Astrocyte (in vitro differentiated cells and primary cell): ENCODE measurements at regions not wholly inside any gene's neighbourhood (a gene's known extent, or its start where the extent isn't known, plus 50 kb on each side); places are given as distances from the start of the nearest gene placed in this dataset.

ENCODE experiments used
- DNase-seq: peaks from one replicate; pipeline ENCODE4 v3.0.0-alpha.2; 2010; ENCODE audit warnings: low read depth
- FAIRE-seq: peaks from 2 replicates; lab custom pipeline; 2011; peaks lifted over from hg19 to GRCh38; lab: Jason Lieb, UNC
- H2AFZ ChIP-seq: 2 replicates; pipeline ENCODE4 v1.6.0; 2012; ENCODE audit warnings: low read depth, low read length, inconsistent platforms
- H3K27ac ChIP-seq: 2 replicates; pipeline ENCODE4 v1.5.1; 2011; ENCODE audit warnings: low read depth, low read length, inconsistent platforms
- H3K27me3 ChIP-seq: 2 replicates; pipeline ENCODE4 v1.6.0; 2011; ENCODE audit warnings: low read length, inconsistent platforms; ENCODE audit not compliant: insufficient read depth
- H3K36me3 ChIP-seq: 2 replicates; pipeline ENCODE4 v1.5.1; 2011; ENCODE audit warnings: low read length, inconsistent platforms; ENCODE audit not compliant: insufficient read depth
- H3K4me1 ChIP-seq: 2 replicates; pipeline ENCODE4 v1.5.1; 2011; ENCODE audit warnings: low read length, inconsistent platforms; ENCODE audit not compliant: insufficient read depth
- H3K4me2 ChIP-seq: 2 replicates; pipeline ENCODE4 v1.6.0; 2012; ENCODE audit warnings: low read length, inconsistent platforms
- H3K4me3 ChIP-seq: 2 replicates; pipeline ENCODE4 v1.5.1; 2011; ENCODE audit warnings: low read depth, mild to moderate bottlenecking, low read length, inconsistent platforms; ENCODE audit not compliant: insufficient read depth
- H3K79me2 ChIP-seq: 2 replicates; pipeline ENCODE4 v1.6.0; 2012; ENCODE audit warnings: mild to moderate bottlenecking, low read length, inconsistent platforms; ENCODE audit not compliant: insufficient read depth
- H3K9ac ChIP-seq: 2 replicates; pipeline ENCODE4 v1.6.0; 2012; ENCODE audit warnings: mild to moderate bottlenecking, low read length, inconsistent platforms
- H3K9me3 ChIP-seq: 2 replicates; pipeline ENCODE4 v1.5.1; 2012; ENCODE audit warnings: low read depth, mild to moderate bottlenecking, low read length, inconsistent platforms; ENCODE audit not compliant: insufficient read depth
- H4K20me1 ChIP-seq: 2 replicates; pipeline ENCODE4 v1.6.0; 2012; ENCODE audit warnings: low read length, inconsistent platforms; ENCODE audit not compliant: insufficient read depth
- H3K27ac Mint-ChIP-seq: one replicate; pipeline ENCODE4 v1.8.0; 2021; ENCODE audit warnings: mild to moderate bottlenecking, mixed read lengths; ENCODE audit not compliant: unreplicated experiment
- H3K27me3 Mint-ChIP-seq: one replicate; pipeline ENCODE4 v1.8.0; 2021; ENCODE audit warnings: low read depth, mixed read lengths; ENCODE audit not compliant: unreplicated experiment
- H3K36me3 Mint-ChIP-seq: one replicate; pipeline ENCODE4 v1.8.0; 2021; ENCODE audit warnings: low read depth, mixed read lengths; ENCODE audit not compliant: unreplicated experiment
- H3K4me1 Mint-ChIP-seq: one replicate; pipeline ENCODE4 v1.8.0; 2021; ENCODE audit warnings: low read depth, mixed read lengths; ENCODE audit not compliant: unreplicated experiment
- H3K4me3 Mint-ChIP-seq: one replicate; pipeline ENCODE4 v1.8.0; 2021; ENCODE audit warnings: mild to moderate bottlenecking, moderate library complexity, mixed read lengths; ENCODE audit not compliant: unreplicated experiment
- H3K9me3 Mint-ChIP-seq: one replicate; pipeline ENCODE4 v1.8.0; 2021; ENCODE audit warnings: mild to moderate bottlenecking, mixed read lengths; ENCODE audit not compliant: unreplicated experiment
- CTCF ChIP-seq: IDR thresholded peaks from 2 replicates; pipeline ENCODE4 v1.5.1; 2011; ENCODE audit warnings: low read depth, mild to moderate bottlenecking, inconsistent platforms, low read length, moderate library complexity; ENCODE audit not compliant: insufficient read depth
- EZH2 ChIP-seq: IDR thresholded peaks from 2 replicates; pipeline ENCODE4 v1.6.1; 2012; ENCODE audit warnings: mild to moderate bottlenecking, low read length, inconsistent platforms; ENCODE audit not compliant: insufficient read depth

GRCh38 chr5:174654442-174654841 lies 69.9 kb upstream of the MSX2 start:
- Histone ChIP-seq H3K27me3 (no peaks in the 10 kb centered on the region), H4K20me1 (no peaks in the 10 kb centered on the region), H3K9ac (no peak overlapping the region), H3K9me3 (no peaks in the 10 kb centered on the region), H3K4me2 (no peak overlapping the region), H3K79me2 (no peaks in the 10 kb centered on the region), H3K4me3 (no peak overlapping the region), H3K36me3 (no peaks in the 10 kb centered on the region), H3K27ac (no peak overlapping the region), H3K4me1 (no peaks in the 10 kb centered on the region), H2AFZ (no peak overlapping the region)
- no peak for TF ChIP-seq CTCF
- TF ChIP-seq EZH2: no peak
- no peak for DNase-seq
- no peak for FAIRE-seq
- H3K27me3 Mint-ChIP-seq: peaks cover 38% of the 10 kb centered on the region
- H3K27ac Mint-ChIP-seq: no peak overlapping the region
- no peak overlapping the region for H3K4me3 Mint-ChIP-seq
- peaks cover 2% of the 10 kb centered on the region for H3K9me3 Mint-ChIP-seq
- H3K4me1 Mint-ChIP-seq: no peaks in the 10 kb centered on the region
- peaks cover 2% of the 10 kb centered on the region for H3K36me3 Mint-ChIP-seq

GRCh38 chr5:174655351-174655750 lies 69.0 kb upstream of the MSX2 start:
- H3K27me3 Mint-ChIP-seq: peaks cover 40% of the 10 kb centered on the region
- Histone ChIP-seq H3K9ac (no peak overlapping the region), H3K79me2 (no peaks in the 10 kb centered on the region), H3K36me3 (no peaks in the 10 kb centered on the region), H4K20me1 (no peaks in the 10 kb centered on the region), H3K4me2 (no peak overlapping the region), H3K27ac (no peak overlapping the region), H3K4me3 (no peak overlapping the region), H3K4me1 (no peaks in the 10 kb centered on the region), H3K27me3 (no peaks in the 10 kb centered on the region), H2AFZ (no peak overlapping the region), H3K9me3 (no peaks in the 10 kb centered on the region)
- H3K4me1 Mint-ChIP-seq: peaks cover 5% of the 10 kb centered on the region
- DNase-seq (peak; percentile 8), FAIRE-seq (no peak)
- no peak overlapping the region for H3K4me3 Mint-ChIP-seq
- TF ChIP-seq EZH2 (no peak), CTCF (no peak)
- no peak overlapping the region for H3K27ac Mint-ChIP-seq
- H3K9me3 Mint-ChIP-seq: peaks cover 2% of the 10 kb centered on the region
- H3K36me3 Mint-ChIP-seq: peaks cover 2% of the 10 kb centered on the region

- DNase-seq (no peak), FAIRE-seq (no peak)
- Histone ChIP-seq H3K4me1 (no peaks in the 10 kb centered on the region), H3K9ac (no peak overlapping the region), H2AFZ (no peak overlapping the region), H3K27ac (no peak overlapping the region), H3K4me2 (no peak overlapping the region), H3K79me2 (no peaks in the 10 kb centered on the region), H3K4me3 (no peak overlapping the region), H4K20me1 (no peaks in the 10 kb centered on the region), H3K27me3 (no peaks in the 10 kb centered on the region), H3K36me3 (no peaks in the 10 kb centered on the region), H3K9me3 (no peaks in the 10 kb centered on the region)
- Mint-ChIP-seq H3K4me1 (peaks cover 5% of the 10 kb centered on the region), H3K27me3 (peaks cover 21% of the 10 kb centered on the region), H3K27ac (no peak overlapping the region), H3K36me3 (no peaks in the 10 kb centered on the region), H3K4me3 (no peak overlapping the region), H3K9me3 (peaks cover 9% of the 10 kb centered on the region)
- TF ChIP-seq CTCF (no peak), EZH2 (no peak)
Measured at GRCh38 chr5:174664180-174664850, 60.1 kb upstream of the MSX2 start.
